WTC11 (cell line): ENCODE measurements at regions not wholly inside any gene's neighbourhood (a gene's known extent, or its start where the extent isn't known, plus 50 kb on each side); places are given as distances from the start of the nearest gene placed in this dataset.
"Not testable (repeated sequence)": the region's sequence is repeated elsewhere in the genome, so short reads cannot be mapped to it uniquely, and the experiment has no call there.

Experiments used
- ATAC-seq: fragments of 200-7000 bp; cut with Tn5 transposase; 2 replicates; pipeline ENCODE4 v1.10.0; 2021; ENCODE audit warnings: mild to moderate bottlenecking, moderate library complexity
- CTCF ChIA-PET: fragments of 300-600 bp; sonication (Branson Sonifier 250); formaldehyde crosslinking; loops from one replicate; lab custom pipeline; 2021; ENCODE audit warnings: antibody characterized with exemption; lab: Charles Lee
- POLR2A ChIA-PET: fragments of 350-600 bp; sonication (Branson Sonifier 250); formaldehyde crosslinking; loops from one replicate; lab custom pipeline; 2021; ENCODE audit warnings: antibody characterized with exemption; lab: Charles Lee
- DNase-seq: peaks from one replicate; pipeline ENCODE4 v3.0.0; 2021; ENCODE audit warnings: low spot score
- H3K27ac Mint-ChIP-seq: 2 replicates; pipeline ENCODE4 v1.8.0; 2021; ENCODE audit warnings: mixed read lengths
- H3K27me3 Mint-ChIP-seq: 2 replicates; pipeline ENCODE4 v1.8.0; 2021; ENCODE audit warnings: low read depth, mild to moderate bottlenecking, moderate library complexity, mixed read lengths
- H3K36me3 Mint-ChIP-seq: 2 replicates; pipeline ENCODE4 v1.8.0; 2021; ENCODE audit warnings: mixed read lengths
- H3K4me1 Mint-ChIP-seq: 2 replicates; pipeline ENCODE4 v1.8.0; 2022; ENCODE audit warnings: mixed read lengths
- H3K4me3 Mint-ChIP-seq: 2 replicates; pipeline ENCODE4 v1.8.0; 2021; ENCODE audit warnings: mild to moderate bottlenecking, moderate library complexity, mixed read lengths
- H3K9me3 Mint-ChIP-seq: 2 replicates; pipeline ENCODE4 v1.8.0; 2021; ENCODE audit warnings: mixed read lengths
- ATF6 ChIP-seq: sonication (generic); formaldehyde crosslinking; IDR thresholded peaks from 2 replicates; pipeline ENCODE4 v1.8.1; 2023; ENCODE audit warnings: mild to moderate bottlenecking, missing genetic modification reagents
- CDX4 ChIP-seq: fragments of 250-450 bp; sonication (Bioruptor Pico); IDR thresholded peaks from 2 replicates; pipeline ENCODE4 v1.9.0; 2021; ENCODE audit warnings: moderate library complexity, mild to moderate bottlenecking, inconsistent platforms, borderline replicate concordance
- CREB1 ChIP-seq: sonication (generic); formaldehyde crosslinking; IDR thresholded peaks from 2 replicates; pipeline ENCODE4 v1.8.0; 2023; ENCODE audit warnings: mild to moderate bottlenecking, missing genetic modification reagents
- FOXJ3 ChIP-seq: sonication (generic); formaldehyde crosslinking; IDR thresholded peaks from 2 replicates; pipeline ENCODE4 v1.9.0; 2021; ENCODE audit warnings: missing genetic modification reagents, mild to moderate bottlenecking, borderline replicate concordance
- GABPB1 ChIP-seq: sonication (generic); formaldehyde crosslinking; IDR thresholded peaks from 2 replicates; pipeline ENCODE4 v1.8.1; 2023; ENCODE audit warnings: mild to moderate bottlenecking, missing genetic modification reagents
- HMGA2 ChIP-seq: fragments of 250-450 bp; sonication (Bioruptor Pico); IDR thresholded peaks from 2 replicates; pipeline ENCODE4 v1.4.0; 2021; ENCODE audit warnings: mild to moderate bottlenecking, moderate library complexity
- JAZF1 ChIP-seq: fragments of 250-450 bp; sonication (Bioruptor Pico); IDR thresholded peaks from 2 replicates; pipeline ENCODE4 v1.9.0; 2021; ENCODE audit warnings: moderate library complexity, mild to moderate bottlenecking, inconsistent platforms
- NR3C1 ChIP-seq: sonication (generic); formaldehyde crosslinking; conservative IDR thresholded peaks from 2 replicates; pipeline ENCODE4 v1.8.1; 2023; ENCODE audit warnings: low read depth, mild to moderate bottlenecking, missing genetic modification reagents
- OVOL2 ChIP-seq: fragments of 250-450 bp; sonication (Bioruptor Pico); IDR thresholded peaks from 2 replicates; pipeline ENCODE4 v1.9.0; 2021; ENCODE audit warnings: mild to moderate bottlenecking, borderline replicate concordance
- USF1 ChIP-seq: sonication (generic); formaldehyde crosslinking; IDR thresholded peaks from 2 replicates; pipeline ENCODE4 v1.8.0; 2022; ENCODE audit warnings: mild to moderate bottlenecking, missing genetic modification reagents
- USF2 ChIP-seq: sonication (generic); formaldehyde crosslinking; IDR thresholded peaks from 2 replicates; pipeline ENCODE4 v1.8.1; 2023; ENCODE audit warnings: mild to moderate bottlenecking, missing genetic modification reagents, moderate library complexity
- ZNF263 ChIP-seq: sonication (generic); formaldehyde crosslinking; IDR thresholded peaks from 2 replicates; pipeline ENCODE4 v1.8.1; 2022; ENCODE audit warnings: low read depth, mild to moderate bottlenecking, moderate library complexity, missing genetic modification reagents
- ZNF671 ChIP-seq: fragments of 250-450 bp; sonication (Bioruptor Pico); IDR thresholded peaks from 2 replicates; pipeline ENCODE4 v1.8.0; 2021; ENCODE audit warnings: mild to moderate bottlenecking
- TF ChIP-seq, protein P1 (sequence below): sonication (generic); formaldehyde crosslinking; IDR thresholded peaks from 2 replicates; pipeline ENCODE4 v1.8.1; 2023; ENCODE audit warnings: mild to moderate bottlenecking, missing genetic modification reagents
- TF ChIP-seq, protein P2 (sequence below): sonication (generic); formaldehyde crosslinking; IDR thresholded peaks from 2 replicates; pipeline ENCODE4 v1.8.0; 2022; ENCODE audit warnings: missing genetic modification reagents
- TF ChIP-seq, protein P3 (sequence below): sonication (generic); formaldehyde crosslinking; IDR thresholded peaks from 2 replicates; pipeline ENCODE4 v1.8.1; 2023; ENCODE audit warnings: mild to moderate bottlenecking, moderate library complexity, missing genetic modification reagents

DNA sequence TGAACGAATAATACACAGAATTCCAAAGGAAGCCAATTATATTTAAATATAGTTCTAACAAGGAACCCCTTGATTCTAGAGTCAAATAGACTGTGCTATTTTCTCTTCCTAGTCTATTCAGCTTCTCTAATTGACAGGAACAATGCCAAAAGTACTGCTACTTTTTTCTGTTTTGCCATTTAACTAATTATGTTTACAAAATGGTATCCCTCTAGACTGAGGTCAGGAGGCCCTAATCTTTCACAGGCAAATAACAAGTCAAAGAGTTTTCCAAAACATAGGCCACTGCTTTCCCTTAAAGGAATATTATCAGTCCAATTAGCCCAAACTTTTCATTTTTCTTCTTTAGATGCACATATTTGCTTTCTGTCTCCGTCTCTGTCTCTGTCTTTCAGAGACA lies 539.3 kb downstream of the RFPL4B start:
- Mint-ChIP-seq H3K27me3 (no peaks in the 10 kb centered on the region), H3K4me1 (peaks cover 3% of the 10 kb centered on the region; the same call in 1 of the 2 replicates), H3K4me3 (no peak overlapping the region), H3K36me3 (no peaks in the 10 kb centered on the region), H3K9me3 (no peaks in the 10 kb centered on the region), H3K27ac (no peak overlapping the region)
- ChIA-PET POLR2A (no interaction called here), CTCF (no interaction called here)
- DNase-seq (no peak), ATAC-seq (no peak)
- TF ChIP-seq, protein P1, sequence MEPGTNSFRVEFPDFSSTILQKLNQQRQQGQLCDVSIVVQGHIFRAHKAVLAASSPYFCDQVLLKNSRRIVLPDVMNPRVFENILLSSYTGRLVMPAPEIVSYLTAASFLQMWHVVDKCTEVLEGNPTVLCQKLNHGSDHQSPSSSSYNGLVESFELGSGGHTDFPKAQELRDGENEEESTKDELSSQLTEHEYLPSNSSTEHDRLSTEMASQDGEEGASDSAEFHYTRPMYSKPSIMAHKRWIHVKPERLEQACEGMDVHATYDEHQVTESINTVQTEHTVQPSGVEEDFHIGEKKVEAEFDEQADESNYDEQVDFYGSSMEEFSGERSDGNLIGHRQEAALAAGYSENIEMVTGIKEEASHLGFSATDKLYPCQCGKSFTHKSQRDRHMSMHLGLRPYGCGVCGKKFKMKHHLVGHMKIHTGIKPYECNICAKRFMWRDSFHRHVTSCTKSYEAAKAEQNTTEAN = no peak
- TF ChIP-seq USF2 (CRISPR knock-in tag) (no peak), CREB1 (CRISPR knock-in tag) (no peak), GABPB1 (CRISPR knock-in tag) (no peak), CDX4 (CRISPR knock-in tag) (no peak), NR3C1 (no peak)

DNA sequence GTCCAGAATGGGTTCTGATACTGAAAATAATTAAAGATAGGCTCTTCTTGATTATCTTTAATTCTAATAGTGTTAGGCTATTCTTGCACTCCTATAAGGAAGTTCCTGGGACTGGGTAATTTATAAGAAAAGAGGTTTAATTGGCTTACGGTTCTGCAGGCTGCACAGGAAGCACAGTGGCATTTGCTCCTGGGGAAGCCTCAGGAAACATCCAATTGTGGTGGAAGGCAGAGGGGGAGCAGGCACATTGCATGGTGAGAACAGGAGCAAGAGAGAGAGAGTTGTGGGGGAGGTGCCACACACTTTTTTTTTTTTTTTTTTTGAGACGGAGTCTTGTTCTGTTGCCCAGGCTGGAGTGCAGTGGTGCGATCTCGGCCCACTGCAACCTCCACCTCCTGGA lies 540.3 kb downstream of the RFPL4B start:
- H3K36me3 Mint-ChIP-seq, DNase-seq, H3K27me3 Mint-ChIP-seq, H3K9me3 Mint-ChIP-seq, H3K4me3 Mint-ChIP-seq, CTCF ChIA-PET, POLR2A ChIA-PET, H3K27ac Mint-ChIP-seq, H3K4me1 Mint-ChIP-seq, ATAC-seq: not testable (repeated sequence)

DNA sequence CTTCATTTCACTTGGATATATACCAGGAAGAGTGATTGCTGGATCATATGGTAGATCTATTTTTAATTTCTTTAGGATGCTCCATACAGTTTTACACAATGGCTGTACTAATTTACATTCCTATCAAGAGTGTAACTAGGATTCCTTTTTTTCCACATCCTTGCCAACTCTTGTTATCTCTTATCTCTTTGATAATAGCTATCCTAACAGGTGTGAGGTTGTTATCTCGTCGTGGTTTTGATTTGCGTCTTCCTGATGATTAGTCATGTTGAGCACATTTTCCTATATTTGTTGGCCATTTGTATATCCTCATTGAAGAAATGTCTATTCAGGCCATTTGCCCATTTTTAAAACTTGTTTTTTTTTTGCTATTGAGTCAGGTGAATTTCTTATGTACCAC lies 552.4 kb downstream of the RFPL4B start:
- no peak for TF ChIP-seq JAZF1 (CRISPR knock-in tag)
- Mint-ChIP-seq H3K27me3 (no peaks in the 10 kb centered on the region; the same call in 1 of the 2 replicates), H3K4me1 (no peaks in the 10 kb centered on the region), H3K9me3 (peaks cover 7% of the 10 kb centered on the region), H3K4me3 (no peak overlapping the region), H3K36me3 (peaks cover 3% of the 10 kb centered on the region; the same call in 1 of the 2 replicates), H3K27ac (no peak overlapping the region)
- ATAC-seq = no peak
- POLR2A ChIA-PET = no interaction called here
- no peak for DNase-seq
- CTCF ChIA-PET = no interaction called here

DNA sequence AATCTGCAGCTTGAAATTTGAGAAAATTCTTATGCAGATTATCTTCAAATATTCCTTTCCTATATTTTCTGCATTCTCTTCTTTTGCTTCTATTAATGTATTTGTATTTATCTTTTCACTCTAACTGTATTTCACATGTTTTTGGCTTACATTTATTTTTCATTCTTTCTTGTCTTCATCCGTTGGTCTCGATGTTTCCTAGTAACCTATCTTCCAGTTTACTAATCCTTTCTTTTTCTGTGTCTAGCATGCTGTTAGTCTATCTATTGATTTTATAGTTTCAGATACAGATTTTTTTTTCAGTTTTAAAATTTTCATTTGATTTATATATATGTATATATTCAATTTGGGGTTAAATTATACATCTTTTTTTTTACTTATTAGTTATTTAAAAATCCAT lies 556.2 kb downstream of the RFPL4B start:
- Mint-ChIP-seq H3K27me3 (no peaks in the 10 kb centered on the region), H3K9me3 (peaks cover 7% of the 10 kb centered on the region), H3K27ac (no peak overlapping the region), H3K4me3 (no peak overlapping the region), H3K4me1 (no peaks in the 10 kb centered on the region), H3K36me3 (peaks cover 3% of the 10 kb centered on the region; the same call in 1 of the 2 replicates)
- POLR2A ChIA-PET = no interaction called here
- CTCF ChIA-PET = no interaction called here
- no peak for DNase-seq
- TF ChIP-seq HMGA2 (CRISPR knock-in tag) (no peak), USF1 (no peak), ATF6 (no peak), ZNF263 (CRISPR knock-in tag) (no peak), FOXJ3 (no peak), ZNF671 (CRISPR knock-in tag) (no peak), OVOL2 (CRISPR knock-in tag) (no peak)
- TF ChIP-seq, protein P2, sequence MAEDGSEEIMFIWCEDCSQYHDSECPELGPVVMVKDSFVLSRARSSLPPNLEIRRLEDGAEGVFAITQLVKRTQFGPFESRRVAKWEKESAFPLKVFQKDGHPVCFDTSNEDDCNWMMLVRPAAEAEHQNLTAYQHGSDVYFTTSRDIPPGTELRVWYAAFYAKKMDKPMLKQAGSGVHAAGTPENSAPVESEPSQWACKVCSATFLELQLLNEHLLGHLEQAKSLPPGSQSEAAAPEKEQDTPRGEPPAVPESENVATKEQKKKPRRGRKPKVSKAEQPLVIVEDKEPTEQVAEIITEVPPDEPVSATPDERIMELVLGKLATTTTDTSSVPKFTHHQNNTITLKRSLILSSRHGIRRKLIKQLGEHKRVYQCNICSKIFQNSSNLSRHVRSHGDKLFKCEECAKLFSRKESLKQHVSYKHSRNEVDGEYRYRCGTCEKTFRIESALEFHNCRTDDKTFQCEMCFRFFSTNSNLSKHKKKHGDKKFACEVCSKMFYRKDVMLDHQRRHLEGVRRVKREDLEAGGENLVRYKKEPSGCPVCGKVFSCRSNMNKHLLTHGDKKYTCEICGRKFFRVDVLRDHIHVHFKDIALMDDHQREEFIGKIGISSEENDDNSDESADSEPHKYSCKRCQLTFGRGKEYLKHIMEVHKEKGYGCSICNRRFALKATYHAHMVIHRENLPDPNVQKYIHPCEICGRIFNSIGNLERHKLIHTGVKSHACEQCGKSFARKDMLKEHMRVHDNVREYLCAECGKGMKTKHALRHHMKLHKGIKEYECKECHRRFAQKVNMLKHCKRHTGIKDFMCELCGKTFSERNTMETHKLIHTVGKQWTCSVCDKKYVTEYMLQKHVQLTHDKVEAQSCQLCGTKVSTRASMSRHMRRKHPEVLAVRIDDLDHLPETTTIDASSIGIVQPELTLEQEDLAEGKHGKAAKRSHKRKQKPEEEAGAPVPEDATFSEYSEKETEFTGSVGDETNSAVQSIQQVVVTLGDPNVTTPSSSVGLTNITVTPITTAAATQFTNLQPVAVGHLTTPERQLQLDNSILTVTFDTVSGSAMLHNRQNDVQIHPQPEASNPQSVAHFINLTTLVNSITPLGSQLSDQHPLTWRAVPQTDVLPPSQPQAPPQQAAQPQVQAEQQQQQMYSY = no peak
- TF ChIP-seq, protein P3, sequence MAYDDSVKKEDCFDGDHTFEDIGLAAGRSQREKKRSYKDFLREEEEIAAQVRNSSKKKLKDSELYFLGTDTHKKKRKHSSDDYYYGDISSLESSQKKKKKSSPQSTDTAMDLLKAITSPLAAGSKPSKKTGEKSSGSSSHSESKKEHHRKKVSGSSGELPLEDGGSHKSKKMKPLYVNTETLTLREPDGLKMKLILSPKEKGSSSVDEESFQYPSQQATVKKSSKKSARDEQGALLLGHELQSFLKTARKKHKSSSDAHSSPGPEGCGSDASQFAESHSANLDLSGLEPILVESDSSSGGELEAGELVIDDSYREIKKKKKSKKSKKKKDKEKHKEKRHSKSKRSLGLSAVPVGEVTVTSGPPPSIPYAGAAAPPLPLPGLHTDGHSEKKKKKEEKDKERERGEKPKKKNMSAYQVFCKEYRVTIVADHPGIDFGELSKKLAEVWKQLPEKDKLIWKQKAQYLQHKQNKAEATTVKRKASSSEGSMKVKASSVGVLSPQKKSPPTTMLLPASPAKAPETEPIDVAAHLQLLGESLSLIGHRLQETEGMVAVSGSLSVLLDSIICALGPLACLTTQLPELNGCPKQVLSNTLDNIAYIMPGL = no peak
- ATAC-seq = no peak
